ENCODE measurements at regions not wholly inside any gene's neighbourhood (a gene's known extent, or its start where the extent isn't known, plus 50 kb on each side); places are given as distances from the start of the nearest gene placed in this dataset.

DNA sequence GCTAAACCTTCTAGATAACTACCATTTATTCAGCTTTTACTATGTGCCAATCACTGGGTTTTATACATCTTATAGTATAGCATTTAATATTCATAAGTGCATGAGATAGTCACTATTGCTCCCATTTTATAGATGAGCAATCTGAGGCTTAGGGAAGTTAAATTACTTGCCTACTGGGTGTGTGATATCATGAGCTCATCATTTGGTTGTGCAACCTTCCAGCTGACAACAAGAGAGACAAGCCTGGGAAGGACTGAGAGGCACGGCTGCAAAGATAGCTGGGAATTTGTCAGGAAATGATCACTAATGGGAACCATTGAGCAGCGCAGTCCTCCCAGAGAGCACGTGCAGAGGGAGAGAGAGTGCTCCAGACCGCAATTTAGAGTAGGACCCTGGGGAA lies 481.6 kb upstream of the KIF2A start:
- no peak for DNase-seq (ENCODE audit: low read depth)

DNA sequence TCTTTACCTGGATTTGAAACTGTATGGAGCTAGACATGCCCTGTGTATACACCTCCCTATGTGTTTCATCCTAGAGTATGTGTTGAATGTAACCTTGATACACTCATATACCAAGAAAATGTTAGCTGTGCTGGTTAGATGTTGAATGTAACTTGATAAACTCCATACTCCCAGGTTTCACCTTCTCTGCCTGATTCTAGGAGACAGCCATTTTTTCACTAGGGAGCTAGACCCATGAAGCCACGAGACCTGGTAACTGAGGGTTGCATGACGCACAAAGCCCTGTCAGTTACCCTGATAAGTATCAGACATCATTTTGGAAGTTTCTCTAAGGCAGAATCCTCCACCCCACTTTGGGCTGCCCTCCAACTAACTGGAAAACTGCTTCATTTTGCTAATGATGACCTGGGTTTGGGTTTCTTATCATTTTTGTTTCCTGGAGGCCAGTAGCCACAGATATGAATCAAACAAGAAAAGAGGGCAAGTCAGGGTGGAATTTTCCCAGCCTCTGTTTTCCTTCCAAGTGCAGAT lies 478.5 kb upstream of the KIF2A start:
- DNase-seq (ENCODE audit: low read depth), result no peak

DNA sequence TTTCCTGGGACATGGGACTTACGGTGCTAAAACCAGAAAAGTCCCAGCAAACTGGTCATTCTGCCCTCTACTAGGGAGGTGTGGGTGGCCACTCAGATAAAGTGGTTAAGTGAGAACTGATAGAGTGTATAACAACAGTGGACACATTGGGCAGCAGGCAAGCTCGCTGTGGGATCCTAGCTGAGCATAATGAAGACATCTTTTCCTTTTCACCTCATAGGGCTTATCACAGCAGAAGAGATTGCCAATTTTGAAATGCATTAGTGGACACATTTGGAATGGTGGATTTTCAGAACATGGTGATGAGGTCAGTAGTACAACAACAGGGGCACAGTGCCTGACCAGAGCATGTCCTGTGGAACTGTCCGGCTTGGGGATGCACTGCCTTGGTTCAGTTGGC lies 477.1 kb upstream of the KIF2A start:
- no peak for DNase-seq (ENCODE audit: low read depth)

DNA sequence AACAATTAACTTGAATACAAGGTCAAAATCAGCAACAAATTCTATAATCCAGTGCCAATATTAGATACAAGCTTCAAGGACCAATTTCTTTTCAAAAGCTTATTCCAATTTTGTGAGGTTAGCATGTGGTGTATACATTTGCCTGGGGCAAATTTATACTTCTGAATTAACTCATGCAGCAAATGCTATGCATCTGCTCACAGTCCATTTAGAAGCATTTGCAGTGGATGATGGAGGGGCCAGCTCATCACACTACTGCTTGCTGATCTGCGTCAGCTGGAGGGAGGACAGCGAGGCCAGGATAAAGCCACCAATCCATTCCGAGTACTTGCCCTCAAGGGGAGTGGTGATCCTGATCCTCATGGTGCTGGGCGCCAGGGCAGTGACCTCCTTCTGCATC lies 474.3 kb upstream of the KIF2A start:
- DNase-seq (ENCODE audit: low read depth), result no peak

DNA sequence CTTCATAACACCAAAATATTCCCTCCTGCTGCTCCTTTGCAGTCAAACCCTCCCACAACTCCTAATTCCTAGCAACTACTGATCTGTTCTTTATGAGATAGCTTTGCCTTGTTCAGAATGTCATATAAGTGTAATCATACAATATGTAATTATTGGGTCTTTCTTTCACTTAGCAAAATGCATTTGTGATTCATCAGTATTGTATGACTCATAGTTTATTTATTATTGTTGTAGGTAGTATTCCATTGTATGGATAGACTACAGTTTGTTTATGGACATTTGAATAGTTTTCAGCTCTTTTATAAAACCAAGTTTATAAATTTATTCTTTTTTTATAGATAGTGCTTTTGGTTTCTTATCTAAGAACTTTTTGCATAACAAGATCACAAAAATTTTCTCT lies 468.2 kb upstream of the KIF2A start:
- DNase-seq (ENCODE audit: low read depth), result no peak

DNA sequence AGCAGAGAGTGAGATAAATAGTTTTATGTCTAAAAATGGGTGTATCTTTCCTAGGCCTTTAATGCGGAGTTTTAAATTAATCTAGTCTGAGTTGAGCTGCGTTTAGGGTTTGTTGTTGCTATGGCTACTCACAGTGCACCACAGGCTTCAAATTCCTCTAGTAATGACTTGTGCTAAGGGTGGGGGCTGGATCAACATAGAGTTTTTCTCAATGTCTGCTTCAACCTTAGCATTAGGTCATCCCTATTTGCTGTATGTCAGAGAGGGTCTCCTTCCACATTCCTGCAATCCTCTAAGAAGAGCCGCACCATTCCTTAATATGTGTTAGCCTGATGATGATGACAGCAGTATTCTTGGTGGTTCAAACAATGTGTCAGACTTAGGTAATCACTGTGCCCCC lies 465.6 kb upstream of the KIF2A start:
- no peak for DNase-seq (ENCODE audit: low read depth)

DNA sequence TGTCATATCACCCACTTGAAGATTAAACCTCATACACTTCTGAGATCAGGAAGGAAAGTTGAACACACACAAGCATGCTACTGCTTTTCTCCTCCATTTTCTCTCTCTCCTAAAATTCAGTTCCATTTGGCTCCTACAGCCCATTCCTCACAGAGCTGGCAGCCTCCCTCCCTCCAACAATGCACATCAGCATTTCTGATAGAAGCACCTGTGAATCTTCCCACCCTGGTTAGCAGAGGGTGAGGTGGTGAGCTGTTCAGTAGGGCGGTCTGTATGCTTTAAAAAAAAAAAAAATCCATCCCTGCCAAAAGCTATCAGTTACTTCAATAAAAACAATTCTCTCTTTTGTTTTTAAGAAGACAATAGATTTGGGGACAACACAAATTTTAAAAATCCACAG lies 463.2 kb upstream of the KIF2A start:
- no peak for DNase-seq (ENCODE audit: low read depth)

DNA sequence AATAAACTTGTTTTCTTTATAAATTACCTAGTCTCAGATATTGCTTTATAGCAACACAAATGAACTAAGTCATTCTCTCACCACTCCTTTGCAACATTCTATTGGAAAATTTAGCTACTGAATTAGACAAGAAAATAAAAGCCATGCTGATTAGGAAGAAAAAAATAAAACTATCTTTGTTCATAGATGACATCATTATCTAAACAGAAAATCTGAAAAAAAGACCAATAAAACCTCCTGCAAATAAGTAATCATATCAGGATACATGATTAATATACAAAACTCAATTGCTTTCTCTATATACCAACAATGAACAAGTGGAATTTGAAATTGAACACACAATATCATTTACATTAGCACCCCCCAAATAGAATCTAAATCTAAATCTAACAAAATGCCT lies 455.3 kb upstream of the KIF2A start:
- no peak for DNase-seq (ENCODE audit: low read depth)

DNA sequence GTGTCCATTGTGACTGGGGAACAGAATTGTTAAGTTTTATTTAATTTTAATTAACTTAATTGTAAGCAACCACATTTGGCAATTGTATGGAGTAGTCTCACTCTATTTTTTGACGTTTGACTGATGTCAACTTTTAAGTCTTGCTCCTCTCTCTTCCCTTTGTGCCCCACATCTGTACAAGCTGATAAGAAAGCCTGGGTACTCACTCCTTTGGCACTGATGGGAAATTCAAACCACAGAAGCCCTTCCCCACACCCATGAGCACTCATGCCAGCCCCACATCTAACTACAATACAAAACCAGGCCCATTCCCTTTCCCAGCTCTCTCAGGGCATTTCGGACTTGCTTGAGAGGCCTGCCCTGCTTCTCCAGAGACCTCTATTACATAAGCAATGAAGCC lies 451.5 kb upstream of the KIF2A start:
- DNase-seq (ENCODE audit: low read depth), result no peak

DNA sequence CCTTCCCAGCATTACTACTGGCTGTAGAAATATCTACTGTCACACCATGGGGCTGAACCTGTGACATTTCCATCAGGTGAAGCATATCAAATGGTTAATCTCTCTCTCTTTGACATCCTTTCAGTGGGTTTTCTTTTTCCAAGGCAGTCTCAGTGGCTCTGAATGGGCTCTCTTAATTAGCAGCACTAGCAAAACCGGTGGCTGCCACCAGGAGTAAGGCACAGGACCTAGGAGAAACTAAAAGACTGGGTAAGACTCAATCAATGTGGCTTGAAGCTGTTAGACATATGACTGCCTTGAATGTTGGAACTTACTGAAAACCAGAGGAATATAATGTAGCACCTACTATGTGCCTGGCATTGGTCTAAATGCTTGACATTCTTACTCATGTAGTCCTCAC lies 445.0 kb upstream of the KIF2A start:
- no peak for DNase-seq (ENCODE audit: low read depth)

DNA sequence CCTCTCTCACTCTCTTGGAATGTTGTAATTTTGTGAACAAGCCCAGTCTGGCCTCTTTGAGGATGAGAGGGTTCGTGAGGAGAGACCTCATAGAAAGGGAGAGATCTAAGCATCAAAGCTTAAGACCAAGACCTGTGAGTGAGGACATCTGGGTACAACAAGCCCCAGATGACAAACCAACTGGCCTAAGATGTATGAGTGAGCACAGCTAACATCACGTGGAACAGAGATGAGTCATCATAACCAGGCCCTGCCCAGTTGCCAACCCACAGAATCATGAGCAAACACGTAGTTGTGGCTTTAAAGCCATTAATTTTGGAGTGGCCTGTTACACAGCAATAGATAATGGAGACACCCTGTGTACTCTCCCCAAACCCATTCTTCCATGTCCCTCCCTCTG lies 439.1 kb upstream of the KIF2A start:
- DNase-seq (ENCODE audit: low read depth), result no peak

DNA sequence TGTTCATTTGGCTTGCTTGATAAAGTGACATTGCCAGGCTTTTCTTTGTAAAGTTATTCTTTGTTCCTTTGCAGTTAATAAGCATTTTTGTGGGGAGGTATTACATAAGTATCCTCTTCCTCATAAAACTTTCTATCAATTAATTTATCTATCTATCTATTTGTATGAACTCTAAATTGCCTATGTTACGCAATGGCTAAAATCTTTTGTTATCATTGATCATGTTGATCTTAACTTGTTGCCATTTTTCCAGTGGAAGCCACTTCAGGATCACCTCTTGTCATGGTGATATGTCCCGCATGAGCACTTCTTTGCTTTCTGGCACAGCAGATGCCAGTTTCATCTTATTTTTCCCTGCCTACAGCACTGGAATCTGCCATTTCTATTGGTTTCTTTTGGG lies 436.7 kb upstream of the KIF2A start:
- no peak for DNase-seq (ENCODE audit: low read depth)

DNA sequence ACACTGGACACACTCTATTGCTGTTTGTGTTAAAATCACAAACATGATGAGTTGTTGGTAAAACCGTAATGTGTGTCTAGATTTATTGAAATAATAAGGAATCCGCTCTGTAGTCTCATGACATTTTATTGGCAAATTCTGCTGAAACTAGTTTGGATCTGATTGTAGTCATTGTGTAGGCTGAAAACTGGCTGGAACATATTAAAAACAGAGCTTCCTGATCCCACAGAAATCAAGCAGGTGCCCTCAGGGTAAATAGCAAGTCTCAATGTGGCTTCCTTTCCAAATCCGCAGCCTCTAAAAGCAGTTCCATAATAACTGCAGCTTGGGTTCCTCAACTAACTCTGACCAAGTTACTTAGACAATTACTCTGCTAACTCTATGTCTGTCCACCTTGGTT lies 427.5 kb upstream of the KIF2A start:
- DNase-seq (ENCODE audit: low read depth), result no peak

DNA sequence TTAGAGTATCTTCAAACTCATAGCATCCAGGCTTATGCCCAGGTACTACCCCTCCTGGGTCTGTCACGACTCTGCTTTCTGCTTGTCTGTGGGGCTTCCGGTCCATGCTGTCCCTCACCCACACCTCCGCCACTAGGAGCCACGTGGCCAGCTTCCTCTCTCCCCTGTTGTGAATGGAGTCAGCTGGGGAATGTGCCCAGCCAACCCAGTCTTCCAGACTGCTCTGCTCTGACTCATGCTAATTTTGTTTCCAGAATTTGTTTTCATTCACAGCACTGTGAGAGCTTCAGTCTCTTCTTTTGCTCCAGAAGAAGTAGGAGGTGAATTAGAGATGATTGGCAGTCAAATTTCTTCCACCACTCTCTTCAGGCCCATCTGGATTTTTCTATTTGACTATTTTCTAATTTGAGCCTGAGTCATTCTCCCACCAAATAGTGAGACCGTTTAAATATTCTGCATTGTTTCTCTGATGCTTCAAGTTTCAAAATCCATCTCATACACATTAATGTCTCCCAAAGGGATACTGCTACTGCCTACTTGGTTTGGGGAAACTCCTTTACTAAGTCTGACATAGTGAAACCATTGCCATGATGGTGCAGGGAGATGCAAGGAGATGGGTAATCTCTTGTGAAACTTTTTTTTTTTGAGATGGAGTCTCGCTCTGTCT lies 424.1 kb upstream of the KIF2A start:
- DNase-seq (ENCODE audit: low read depth), result no peak

DNA sequence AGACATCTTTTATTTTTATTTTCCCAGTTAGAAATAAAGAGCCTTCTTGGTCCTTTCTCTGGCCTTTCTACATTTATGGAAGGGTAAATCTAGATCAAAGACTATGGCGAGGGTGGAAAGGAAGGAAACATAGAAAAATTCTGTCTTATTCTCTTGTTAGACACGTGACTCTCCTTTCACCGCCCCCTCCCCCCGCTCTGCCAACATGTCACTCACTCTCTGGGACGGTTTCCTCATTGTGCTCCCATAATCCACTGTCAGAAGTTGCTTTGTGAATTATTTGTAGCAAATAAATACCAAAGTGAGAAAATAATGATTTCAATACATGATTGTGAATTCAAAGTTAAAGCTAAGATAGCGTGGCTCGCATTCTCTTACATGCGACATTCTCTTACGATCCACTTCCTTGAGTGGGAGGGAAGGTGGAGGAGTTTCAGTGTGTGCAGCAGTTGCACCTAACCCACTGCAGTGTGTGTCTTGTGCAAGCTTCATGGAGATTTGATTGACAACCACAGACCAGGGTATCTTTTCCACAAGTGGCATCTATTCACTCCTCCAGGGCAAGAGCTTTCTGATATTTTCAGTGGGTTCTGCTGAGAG lies 423.0 kb upstream of the KIF2A start:
- no peak for DNase-seq (ENCODE audit: low read depth)

DNA sequence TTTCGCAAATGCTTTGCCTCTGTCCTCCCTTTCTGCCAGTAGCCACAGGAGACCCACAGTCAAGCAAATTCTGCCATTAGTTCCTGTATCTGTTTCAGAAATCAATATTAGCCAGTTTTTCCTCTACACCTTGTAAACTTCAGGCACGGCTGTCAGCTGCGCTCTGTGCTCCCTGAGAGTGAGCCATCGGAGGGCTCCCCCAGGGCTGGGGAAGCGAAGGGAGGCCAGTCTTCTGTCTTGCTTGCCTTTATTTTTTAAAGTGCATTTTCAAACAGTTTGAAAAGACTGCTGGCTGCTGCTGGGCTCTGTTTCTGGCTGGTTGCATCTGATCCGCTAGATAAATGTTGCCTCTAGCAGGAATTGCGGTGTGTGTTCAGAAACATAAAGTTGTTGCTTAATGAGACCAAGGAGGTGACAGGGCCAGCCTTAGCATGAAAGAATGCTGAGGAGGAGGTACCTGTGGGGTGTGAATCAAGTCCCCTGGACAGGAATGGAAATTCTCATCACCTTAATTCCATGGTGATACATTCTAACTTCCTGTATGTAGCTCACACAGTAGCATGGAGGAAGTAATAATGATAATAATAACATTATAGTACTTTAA lies 421.7 kb upstream of the KIF2A start:
- DNase-seq (ENCODE audit: low read depth), result no peak

DNA sequence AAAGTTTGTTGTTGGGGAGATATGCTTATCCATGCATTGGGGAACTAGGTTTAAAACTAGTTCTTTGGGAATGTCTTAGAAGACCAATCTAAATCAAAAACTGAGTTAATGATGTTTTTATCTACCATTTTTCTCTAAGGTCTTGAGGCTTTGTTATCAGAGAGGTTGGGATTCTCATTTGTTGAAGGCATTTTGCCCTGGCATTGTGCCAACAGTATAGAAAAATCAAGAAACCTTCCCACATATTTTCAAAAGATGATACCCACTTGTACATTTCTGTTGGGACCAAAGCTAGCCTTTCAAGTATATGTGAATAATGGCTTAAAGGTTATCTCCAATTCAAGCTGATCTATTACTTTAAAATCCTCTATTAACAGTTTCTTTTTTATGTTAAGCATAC lies 419.8 kb upstream of the KIF2A start:
- no peak for DNase-seq (ENCODE audit: low read depth)

DNA sequence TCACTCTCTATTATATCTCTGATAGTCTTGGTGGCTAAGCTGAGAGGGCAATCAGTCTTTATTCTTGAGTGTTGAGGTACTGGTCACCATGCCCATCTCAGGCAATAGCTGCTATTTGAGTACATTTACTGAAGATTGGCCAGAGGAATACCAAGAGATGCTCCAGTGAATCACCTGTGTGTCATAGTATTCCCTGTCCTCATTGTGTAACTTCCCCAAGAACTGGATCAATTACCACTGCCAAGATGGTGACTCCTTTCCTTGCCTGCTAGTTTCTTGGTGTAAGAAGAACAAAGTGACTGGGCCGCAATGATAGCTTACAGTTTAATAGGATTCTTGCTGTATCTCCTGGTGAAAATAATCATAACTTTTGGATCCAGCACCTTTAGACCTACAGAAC lies 418.7 kb upstream of the KIF2A start:
- no peak for DNase-seq (ENCODE audit: low read depth)

DNA sequence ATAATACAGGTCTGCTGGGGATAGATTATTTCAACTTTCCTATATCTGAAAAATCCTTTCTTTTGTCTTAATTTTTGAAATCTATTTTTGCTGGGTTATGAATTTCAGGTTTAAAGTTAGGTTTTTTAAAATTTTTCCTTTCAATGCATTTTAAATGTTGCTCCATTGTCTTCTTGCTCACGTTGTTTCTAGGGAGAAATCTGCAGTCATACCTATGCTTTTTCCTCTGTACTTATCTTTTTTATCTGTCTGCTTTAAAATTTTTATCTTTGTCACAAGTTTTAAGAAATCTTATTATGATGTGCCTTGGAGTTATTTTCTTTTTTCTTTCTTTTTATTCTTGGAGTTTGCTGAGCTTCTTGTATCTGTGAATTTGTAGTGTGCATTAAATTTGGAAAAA lies 412.0 kb upstream of the KIF2A start:
- DNase-seq (ENCODE audit: low read depth), result no peak

DNA sequence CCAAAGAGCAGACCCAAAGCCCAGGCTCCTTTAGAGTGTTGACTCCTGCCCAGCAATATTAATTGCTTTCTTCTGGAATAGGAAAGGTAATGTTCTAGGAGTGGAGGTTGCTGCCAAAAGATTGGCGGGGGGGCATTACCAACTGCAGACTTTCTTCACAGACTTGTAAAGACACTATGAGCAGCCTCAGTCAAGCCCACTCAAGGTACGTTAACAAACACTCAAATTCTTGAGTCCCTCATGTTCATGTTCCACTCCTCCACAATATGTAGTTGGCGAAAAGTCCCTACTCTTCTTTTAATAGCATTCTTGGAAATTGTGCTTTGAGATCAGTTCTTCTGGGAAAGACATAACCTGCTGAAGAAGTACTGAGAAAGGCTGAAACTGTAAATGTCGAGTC lies 409.2 kb upstream of the KIF2A start:
- no peak for DNase-seq (ENCODE audit: low read depth)

DNA sequence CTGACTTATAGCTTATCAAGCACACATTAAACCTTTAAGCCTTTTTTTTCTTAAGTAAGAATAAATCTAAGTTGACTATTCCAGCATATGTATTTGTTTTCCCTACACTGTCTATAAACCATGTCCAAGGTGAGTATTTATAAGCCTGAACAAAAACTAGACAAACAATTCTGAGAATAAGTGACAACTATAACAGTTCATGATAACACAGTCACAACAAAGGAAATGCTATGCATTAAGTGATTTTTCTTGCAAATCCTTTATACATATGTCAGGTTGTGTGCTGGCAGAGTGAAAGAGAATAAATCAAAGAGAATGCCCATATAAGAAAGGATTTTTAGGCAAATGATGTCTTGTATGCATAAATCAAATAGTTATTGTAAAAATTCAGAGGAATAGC lies 408.8 kb upstream of the KIF2A start:
- DNase-seq (ENCODE audit: low read depth), result no peak

DNA sequence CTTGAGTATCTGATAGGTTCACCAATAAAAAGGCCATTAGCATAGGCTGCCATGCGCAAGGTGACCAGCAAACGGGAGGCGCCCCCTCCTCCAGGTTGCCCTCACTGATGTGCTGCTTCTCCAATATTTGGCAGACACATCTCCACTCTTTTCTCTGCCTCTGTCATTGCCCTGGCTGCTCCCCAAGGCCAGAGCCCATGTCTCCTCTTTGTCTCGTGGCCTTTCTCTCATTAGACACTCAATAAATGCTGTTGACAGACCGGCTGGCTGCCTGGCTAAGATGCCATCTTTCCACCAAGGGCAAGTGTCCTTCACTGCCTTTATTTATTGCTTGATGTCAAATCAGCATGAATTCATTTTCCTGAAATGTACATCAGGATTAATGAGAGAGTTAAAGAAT lies 404.0 kb upstream of the KIF2A start:
- DNase-seq (ENCODE audit: low read depth), result no peak

DNA sequence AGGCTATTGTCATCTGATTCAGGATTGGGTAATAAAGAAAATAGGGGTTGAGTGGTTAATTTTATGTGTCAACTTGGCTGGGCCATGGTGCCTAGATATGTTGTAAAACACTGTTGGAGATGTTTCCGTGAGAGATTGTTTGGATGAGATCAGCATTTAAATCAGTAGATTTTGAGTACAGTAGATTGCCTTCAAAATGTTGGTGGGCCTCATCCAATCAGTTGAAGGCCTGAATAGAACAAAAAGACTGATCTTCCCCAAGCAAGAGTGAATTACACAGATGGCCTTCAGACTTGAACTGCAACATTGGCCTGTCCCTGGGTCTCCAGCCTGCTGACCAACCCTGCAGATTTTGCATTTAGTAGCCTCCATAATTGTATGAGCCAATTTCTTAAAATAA lies 401.3 kb upstream of the KIF2A start:
- no peak for DNase-seq (ENCODE audit: low read depth)

DNA sequence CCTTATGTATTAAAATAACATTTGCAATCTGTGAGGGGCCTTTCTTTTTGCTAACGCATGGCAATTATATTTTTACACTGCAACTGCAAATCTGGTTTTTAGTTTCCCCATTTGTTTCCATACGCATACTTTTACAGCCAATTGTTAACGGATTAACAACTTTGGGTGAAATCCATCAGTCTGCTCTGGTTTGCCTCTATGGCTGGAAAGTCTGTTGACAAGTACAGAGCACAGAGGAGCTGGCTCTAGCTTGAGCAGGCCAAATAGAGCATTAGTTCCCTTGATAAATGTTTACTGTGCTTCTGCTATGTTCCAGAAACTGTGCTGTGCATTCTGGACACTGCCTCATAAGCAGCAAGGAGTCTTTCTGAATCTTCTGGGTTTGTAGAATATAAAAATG lies 400.4 kb upstream of the KIF2A start:
- no peak for DNase-seq (ENCODE audit: low read depth)

All from stimulated activated CD8-positive, alpha-beta memory T cell treated with anti-CD3 and anti-CD28 coated beads, Interleukin-12 subunit alpha, Interleukin-12 subunit beta, amount 100 ng/mL, for 4 hours (primary cell).